ENCODE measurements at regions not wholly inside any gene's neighbourhood (a gene's known extent, or its start where the extent isn't known, plus 50 kb on each side); places are given as distances from the start of the nearest gene placed in this dataset.

DNA sequence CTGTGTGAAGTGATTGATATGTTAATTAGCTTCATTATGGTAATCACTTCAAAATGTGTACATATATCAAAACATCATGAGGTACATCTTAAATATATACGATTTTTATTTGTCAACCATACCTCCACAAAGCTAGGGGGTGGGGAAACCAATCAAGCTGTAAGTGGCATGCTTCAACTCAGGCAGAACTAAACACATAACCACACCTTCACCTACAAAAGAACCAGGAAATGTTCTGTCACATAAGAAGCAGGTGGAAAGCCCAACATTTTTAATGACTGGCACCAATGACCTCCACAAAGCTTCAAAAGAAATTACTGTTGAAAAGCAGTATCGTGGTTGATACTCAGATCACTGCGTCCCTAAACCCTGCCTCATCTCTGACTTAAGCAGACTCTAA, 867.7 kb upstream of the EEF2KMT start:
- no peak for TF ChIP-seq POLR2A (IDR thresholded peaks at IDR 0.05)
- TF ChIP-seq, protein P1, sequence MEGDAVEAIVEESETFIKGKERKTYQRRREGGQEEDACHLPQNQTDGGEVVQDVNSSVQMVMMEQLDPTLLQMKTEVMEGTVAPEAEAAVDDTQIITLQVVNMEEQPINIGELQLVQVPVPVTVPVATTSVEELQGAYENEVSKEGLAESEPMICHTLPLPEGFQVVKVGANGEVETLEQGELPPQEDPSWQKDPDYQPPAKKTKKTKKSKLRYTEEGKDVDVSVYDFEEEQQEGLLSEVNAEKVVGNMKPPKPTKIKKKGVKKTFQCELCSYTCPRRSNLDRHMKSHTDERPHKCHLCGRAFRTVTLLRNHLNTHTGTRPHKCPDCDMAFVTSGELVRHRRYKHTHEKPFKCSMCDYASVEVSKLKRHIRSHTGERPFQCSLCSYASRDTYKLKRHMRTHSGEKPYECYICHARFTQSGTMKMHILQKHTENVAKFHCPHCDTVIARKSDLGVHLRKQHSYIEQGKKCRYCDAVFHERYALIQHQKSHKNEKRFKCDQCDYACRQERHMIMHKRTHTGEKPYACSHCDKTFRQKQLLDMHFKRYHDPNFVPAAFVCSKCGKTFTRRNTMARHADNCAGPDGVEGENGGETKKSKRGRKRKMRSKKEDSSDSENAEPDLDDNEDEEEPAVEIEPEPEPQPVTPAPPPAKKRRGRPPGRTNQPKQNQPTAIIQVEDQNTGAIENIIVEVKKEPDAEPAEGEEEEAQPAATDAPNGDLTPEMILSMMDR (IDR thresholded peaks at IDR 0.05 in 4 of 5, conservative IDR thresholded peaks at IDR 0.05 in 1 of 5), result no peak
